H1 (cell line): ENCODE measurements at regions not wholly inside any gene's neighbourhood (a gene's known extent, or its start where the extent isn't known, plus 50 kb on each side); places are given as distances from the start of the nearest gene placed in this dataset.

Experiments used
- CTCF ChIA-PET: fragments of 300-600 bp; sonication (Branson Sonifier 250); formaldehyde crosslinking; loops from one replicate; lab custom pipeline; 2021; ENCODE audit not compliant: partially characterized antibody; lab: Charles Lee
- POLR2A ChIA-PET: fragments of 300-600 bp; sonication (Branson Sonifier 250); formaldehyde crosslinking; loops from one replicate; lab custom pipeline; 2021; ENCODE audit warnings: inconsistent platforms; ENCODE audit not compliant: partially characterized antibody; lab: Charles Lee
- DNase-seq, 2 experiments: peaks; one replicate each; pipeline versions ENCODE4 v3.0.0 to v3.0.0-alpha.2; 2010 to 2022; ENCODE audit warnings: low spot score in 2 of 2, low read depth in 1 of 2, mixed read lengths in 1 of 2
- FAIRE-seq: peaks from 2 replicates; lab custom pipeline; 2011; peaks lifted over from hg19 to GRCh38; lab: Jason Lieb, UNC
- H2AFZ ChIP-seq: 2 replicates; pipeline ENCODE4 v1.8.1; 2012; ENCODE audit warnings: low read length, inconsistent platforms
- H2AK5ac ChIP-seq: 2 replicates; pipeline ENCODE4 v1.6.1; 2013; ENCODE audit warnings: low read depth, low read length
- H2BK120ac ChIP-seq: replicated peaks from 2 replicates; pipeline ENCODE3; 2013; ENCODE audit warnings: low read depth, low read length, inconsistent platforms
- H2BK12ac ChIP-seq: 2 replicates; pipeline ENCODE4 v1.6.1; 2013; ENCODE audit warnings: low read depth, low read length
- H2BK15ac ChIP-seq: 2 replicates; pipeline ENCODE4 v1.6.1; 2013; ENCODE audit warnings: low read length
- H2BK20ac ChIP-seq: 2 replicates; pipeline ENCODE4 v1.6.1; 2013; ENCODE audit warnings: low read length
- H2BK5ac ChIP-seq: 2 replicates; pipeline ENCODE4 v1.6.1; 2013; ENCODE audit warnings: low read depth, low read length
- H3K14ac ChIP-seq: 2 replicates; pipeline ENCODE4 v1.6.1; 2013; ENCODE audit warnings: inconsistent platforms; ENCODE audit not compliant: insufficient read length
- H3K18ac ChIP-seq: 2 replicates; pipeline ENCODE4 v1.6.1; 2013; ENCODE audit warnings: low read length; ENCODE audit errors: extremely low read depth
- H3K23ac ChIP-seq: 2 replicates; pipeline ENCODE4 v1.6.1; 2013; ENCODE audit warnings: inconsistent platforms; ENCODE audit not compliant: insufficient read length
- H3K23me2 ChIP-seq: 2 replicates; pipeline ENCODE4 v1.6.1; 2013; ENCODE audit warnings: low read depth, low read length
- H3K27ac ChIP-seq: 2 replicates; pipeline ENCODE4 v1.6.1; 2011; ENCODE audit warnings: low read depth, low read length, inconsistent platforms
- H3K27me3 ChIP-seq, 4 experiments: replicated peaks in 1 of 4; 1 replicate in 1 of 4; 2 replicates in 3 of 4; pipeline versions ENCODE4 v1.6.1 to v1.8.1; 2011 to 2013; ENCODE audit warnings: low read length in 3 of 4, mild to moderate bottlenecking in 3 of 4, inconsistent platforms in 2 of 4, mixed read lengths in 2 of 4, moderate library complexity in 1 of 4; ENCODE audit not compliant: control insufficient read depth in 3 of 4, insufficient read depth in 3 of 4; ENCODE audit errors: extremely low read depth in 1 of 4
- H3K36me3 ChIP-seq, 4 experiments: 2 replicates each; pipeline versions ENCODE4 v1.6.1 to v1.8.1; 2011 to 2013; ENCODE audit warnings: mild to moderate bottlenecking in 4 of 4, low read length in 3 of 4, moderate library complexity in 2 of 4, control low read depth in 1 of 4, inconsistent platforms in 1 of 4; ENCODE audit not compliant: insufficient read depth in 4 of 4, control insufficient read depth in 2 of 4
- H3K4ac ChIP-seq: replicated peaks from 2 replicates; pipeline ENCODE3; 2013; ENCODE audit warnings: low read length, low read depth, mixed read lengths, inconsistent platforms; ENCODE audit not compliant: insufficient read length
- H3K4me1 ChIP-seq, 4 experiments: replicated peaks in 1 of 4; 1 replicate in 1 of 4; 2 replicates in 3 of 4; pipeline versions ENCODE4 v1.6.1 to v1.8.1; 2011 to 2013; ENCODE audit warnings: low read length in 3 of 4, inconsistent platforms in 2 of 4, mixed read lengths in 1 of 4; ENCODE audit not compliant: insufficient read depth in 4 of 4, control insufficient read depth in 3 of 4
- H3K4me2 ChIP-seq, 2 experiments: 2 replicates each; pipeline versions ENCODE4 v1.6.1 to v1.8.1; 2011 to 2013; ENCODE audit warnings: low read depth in 2 of 2, low read length in 2 of 2, control low read depth in 1 of 2, inconsistent platforms in 1 of 2, mild to moderate bottlenecking in 1 of 2; ENCODE audit not compliant: insufficient read depth in 1 of 2
- H3K4me3 ChIP-seq, 4 experiments: fragments of 200-600, 300-600 bp in 1 of 4; sonication (generic), shearing (Covaris generic), sonication (Bioruptor Twin) in 1 of 4; 2 replicates each; pipeline versions ENCODE4 v1.5.1 to v1.8.1; 2011 to 2016; ENCODE audit warnings: low read length in 4 of 4, low read depth in 3 of 4, control low read depth in 2 of 4, inconsistent platforms in 2 of 4, mild to moderate bottlenecking in 2 of 4, mixed read lengths in 1 of 4, moderate library complexity in 1 of 4; ENCODE audit not compliant: insufficient read depth in 2 of 4; ENCODE audit errors: extremely low read depth in 1 of 4
- H3K56ac ChIP-seq: replicated peaks from 2 replicates; pipeline ENCODE3; 2013; ENCODE audit warnings: low read depth, mild to moderate bottlenecking, mixed read lengths, low read length, inconsistent platforms; ENCODE audit not compliant: insufficient read length
- H3K79me1 ChIP-seq: 2 replicates; pipeline ENCODE4 v1.6.1; 2013; ENCODE audit warnings: low read depth, low read length, control low read depth
- H3K79me2 ChIP-seq, 2 experiments: 2 replicates each; pipeline versions ENCODE4 v1.6.1 to v1.8.1; 2012 to 2013; ENCODE audit warnings: low read length in 2 of 2, mild to moderate bottlenecking in 2 of 2, inconsistent platforms in 1 of 2; ENCODE audit not compliant: insufficient read depth in 2 of 2, control insufficient read depth in 1 of 2
- H3K9ac ChIP-seq, 4 experiments: replicated peaks in 1 of 4; 1 replicate in 1 of 4; 2 replicates in 3 of 4; pipeline versions ENCODE4 v1.6.1 to v1.8.1; 2011 to 2013; ENCODE audit warnings: low read depth in 3 of 4, low read length in 3 of 4, control low read depth in 2 of 4, mild to moderate bottlenecking in 2 of 4, moderate library complexity in 2 of 4, inconsistent platforms in 1 of 4; ENCODE audit errors: extremely low read depth in 1 of 4
- H3K9me3 ChIP-seq, 2 experiments: 2 replicates each; pipeline versions ENCODE4 v1.6.1 to v1.8.1; 2012 to 2013; ENCODE audit warnings: mild to moderate bottlenecking in 2 of 2, moderate library complexity in 2 of 2, control low read depth in 1 of 2, inconsistent platforms in 1 of 2, low read depth in 1 of 2, low read length in 1 of 2, mixed read lengths in 1 of 2; ENCODE audit not compliant: insufficient read depth in 2 of 2
- H4K20me1 ChIP-seq, 2 experiments: replicated peaks in 1 of 2; 2 replicates each; pipeline versions ENCODE3 to v1.8.1; 2011 to 2013; ENCODE audit warnings: inconsistent platforms in 2 of 2, low read length in 2 of 2, mild to moderate bottlenecking in 1 of 2; ENCODE audit not compliant: insufficient read depth in 2 of 2, control insufficient read depth in 1 of 2
- H4K5ac ChIP-seq: 2 replicates; pipeline ENCODE4 v1.6.1; 2013; ENCODE audit warnings: low read length, low read depth, mixed read lengths, inconsistent platforms; ENCODE audit not compliant: insufficient read length
- H4K8ac ChIP-seq: 2 replicates; pipeline ENCODE4 v1.8.0; 2013; ENCODE audit warnings: mild to moderate bottlenecking, moderate library complexity, low read length, inconsistent platforms; ENCODE audit not compliant: insufficient read depth; ENCODE audit errors: extremely low read depth
- H4K91ac ChIP-seq: replicated peaks from 2 replicates; pipeline ENCODE3; 2013; ENCODE audit warnings: low read length, mixed read lengths, inconsistent platforms; ENCODE audit not compliant: insufficient read length
- CEBPB ChIP-seq: IDR thresholded peaks from 2 replicates; pipeline ENCODE4 v1.6.1; 2012; ENCODE audit warnings: low read depth, low read length
- GTF2F1 ChIP-seq: IDR thresholded peaks from 2 replicates; pipeline ENCODE4 v1.6.1; 2012; ENCODE audit warnings: low read depth, low read length, improper control_type of control experiment, borderline replicate concordance
- JUND ChIP-seq: IDR thresholded peaks from 2 replicates; pipeline ENCODE4 v1.6.1; 2011; ENCODE audit warnings: mild to moderate bottlenecking, improper control_type of control experiment, low read length
- WGBS, 2 experiments: shearing (Covaris generic) in 1 of 2; methylation state at CpG; one replicate each; pipeline versions ENCODE4 v1.1.6 to v1.1.7; 2013 to 2015; ENCODE audit warnings: low lambda C conversion rate in 2 of 2, mixed read lengths in 2 of 2, inconsistent platforms in 1 of 2, low coverage in 1 of 2, missing lambda C conversion rate in 1 of 2; ENCODE audit not compliant: insufficient replicate concordance in 2 of 2, insufficient coverage in 1 of 2, insufficient read length in 1 of 2; ENCODE audit errors: extremely low coverage in 1 of 2, missing lambda C conversion rate in 1 of 2; 5-methylcytosine and 5-hydroxymethylcytosine counted together

DNA sequence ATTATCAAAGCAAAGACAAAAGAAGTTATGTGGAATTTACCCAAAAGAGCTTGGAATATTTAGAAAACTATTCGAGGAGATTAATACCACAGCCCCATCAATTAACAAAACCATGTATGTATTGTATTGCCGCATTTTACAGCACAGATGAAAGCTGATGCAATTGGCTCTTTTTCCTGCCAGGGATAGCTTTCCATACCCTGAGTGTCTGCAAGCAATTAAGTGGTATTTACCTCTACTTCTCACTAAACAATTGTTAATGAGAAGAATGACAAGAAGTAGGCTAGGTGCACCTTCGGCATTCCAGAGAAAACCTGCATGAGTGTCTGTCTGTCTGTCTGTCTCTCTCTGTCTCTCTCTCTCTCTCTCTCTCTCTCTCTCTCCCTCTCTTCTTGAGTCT is 219.5 kb downstream of the PAPSS1 start:
- Histone ChIP-seq H2AFZ (peak overlapping the region; percentile 56; the same call in 1 of the 2 replicates), H3K27me3 (no peaks in the 10 kb centered on the region), H3K23me2 (no peaks in the 10 kb centered on the region), H3K4me3 (no peak overlapping the region), H3K4me2 (0 out of 4 replicates have a peak overlapping the region, but pooled peaks of 1 of the 2 experiments have one; percentile 15), H3K56ac (no peak overlapping the region), H2BK12ac (no peak overlapping the region), H3K9ac (no peak overlapping the region), H3K27ac (no peak overlapping the region), H3K4ac (no peak overlapping the region), H3K23ac (no peak overlapping the region), H2BK120ac (no peak overlapping the region), H2BK20ac (no peak overlapping the region), H3K9me3 (no peaks in the 10 kb centered on the region; a peak in 1 of 4 replicates), H2AK5ac (no peak overlapping the region), H2BK15ac (no peak overlapping the region), H3K79me1 (no peaks in the 10 kb centered on the region), H4K20me1 (no peaks in the 10 kb centered on the region), H3K18ac (no peak overlapping the region), H3K36me3 (no peaks in the 10 kb centered on the region), H4K8ac (no peak overlapping the region), H3K14ac (no peak overlapping the region), H3K4me1 (0 out of 7 replicates have a peak, but pooled peaks cover 0 to 4% (median 0%) of the 10 kb centered on the region in 4 experiments), H4K91ac (no peak overlapping the region), H2BK5ac (no peak overlapping the region), H3K79me2 (no peaks in the 10 kb centered on the region), H4K5ac (no peak overlapping the region)
- ChIA-PET POLR2A (interaction anchor here (0.7 kb wide), 1 partner anchor 33 kb away, joined by 5 read pairs; no protein-coding TSS in a partner anchor), CTCF (interaction anchor here (0.6 to 1.1 kb wide), 5 partner anchors 93 to 712 kb away, joined by 3 to 4 read pairs (median 3); no protein-coding TSS in a partner anchor)
- 77% methylated on average over 3 of the region's 3 CpGs; no CpG with 5 or more reads in 1 of the 2 experiments for WGBS, 2 experiments
- FAIRE-seq (no peak), DNase-seq (no peak)
- peak; percentile 9; the same call in 1 of the 2 replicates for TF ChIP-seq CEBPB
- TF ChIP-seq GTF2F1 = no peak
- 0 out of 2 replicates have a peak, but pooled peaks have one; percentile 46 for TF ChIP-seq JUND
